SU-DHL-6 (cell line): ENCODE measurements at regions not wholly inside any gene's neighbourhood (a gene's known extent, or its start where the extent isn't known, plus 50 kb on each side); places are given as distances from the start of the nearest gene placed in this dataset.

Source experiments
- H2AFZ ChIP-seq: fragments of 200-600 bp; sonication (generic); 2 replicates; pipeline ENCODE4 v1.6.1; 2014; ENCODE audit warnings: low read depth, mild to moderate bottlenecking, moderate library complexity, mixed read lengths, antibody characterized with exemption, low read length; ENCODE audit not compliant: severe bottlenecking
- H3F3A ChIP-seq: fragments of 200-600 bp; shearing (Covaris generic); 2 replicates; pipeline ENCODE4 v1.6.0; 2016; ENCODE audit warnings: antibody characterized with exemption, mild to moderate bottlenecking; ENCODE audit not compliant: insufficient read depth
- H3K27ac ChIP-seq: fragments of 200-600 bp; sonication (generic); 2 replicates; pipeline ENCODE4 v1.5.1; 2016; ENCODE audit warnings: low read depth, mild to moderate bottlenecking, low read length, moderate library complexity, mixed read lengths
- H3K27me3 ChIP-seq: fragments of 200-600 bp; sonication (generic), shearing (Covaris generic); 2 replicates; pipeline ENCODE4 v1.6.0; 2014; ENCODE audit warnings: mild to moderate bottlenecking, low read length
- H3K36me3 ChIP-seq: fragments of 200-600 bp; sonication (generic); 2 replicates; pipeline ENCODE4 v1.6.1; 2014; ENCODE audit warnings: mild to moderate bottlenecking, low read length, mixed read lengths
- H3K4me2 ChIP-seq: fragments of 300-600, 200-600 bp; shearing (Covaris generic), sonication (generic); 2 replicates; pipeline ENCODE4 v1.6.0; 2014; ENCODE audit warnings: low read length, low read depth, mild to moderate bottlenecking; ENCODE audit not compliant: poor library complexity, severe bottlenecking
- H3K4me3 ChIP-seq: fragments of 200-600 bp; sonication (generic); 2 replicates; pipeline ENCODE4 v1.5.1; 2014; ENCODE audit warnings: antibody characterized with exemption, low read length, mild to moderate bottlenecking, mixed read lengths; ENCODE audit not compliant: insufficient read depth, poor library complexity, severe bottlenecking
- H3K79me2 ChIP-seq: fragments of 200-600 bp; sonication (generic); 2 replicates; pipeline ENCODE4 v1.6.1; 2014; ENCODE audit warnings: mild to moderate bottlenecking, low read length, moderate library complexity; ENCODE audit not compliant: insufficient read depth
- H3K9ac ChIP-seq: fragments of 200-600 bp; sonication (generic); 2 replicates; pipeline ENCODE4 v1.7.0; 2014; ENCODE audit warnings: mild to moderate bottlenecking, low read length
- H3K9me2 ChIP-seq: fragments of 200-600 bp; sonication (generic); replicated peaks from 2 replicates; pipeline ENCODE4 v1.6.1; 2014; ENCODE audit warnings: low read length; ENCODE audit not compliant: insufficient read depth
- H3K9me3 ChIP-seq: fragments of 200-600 bp; sonication (generic); 2 replicates; pipeline ENCODE4 v1.6.1; 2014; ENCODE audit warnings: low read length, mixed read lengths; ENCODE audit not compliant: insufficient read depth
- H4K20me1 ChIP-seq: fragments of 200-600 bp; sonication (generic); 2 replicates; pipeline ENCODE4 v1.6.1; 2014; ENCODE audit warnings: low read depth, mild to moderate bottlenecking, antibody characterized with exemption, low read length, moderate library complexity, mixed read lengths
- CTCF ChIP-seq: fragments of 200-600 bp; sonication (generic); IDR thresholded peaks from one replicate; pipeline ENCODE4 v1.5.1; 2017; ENCODE audit warnings: antibody characterized with exemption, mild to moderate bottlenecking, low read length, moderate library complexity; ENCODE audit not compliant: insufficient read depth, poor library complexity, severe bottlenecking
- EZH2phosphoT487 ChIP-seq: fragments of 200-600 bp; sonication (generic), shearing (Covaris generic); conservative IDR thresholded peaks from 2 replicates; pipeline ENCODE4 v1.6.1; 2018; ENCODE audit warnings: mild to moderate bottlenecking, antibody characterized with exemption, low read length, moderate library complexity, mixed read lengths

GRCh38 chr7:67781841-67782240 is 785.2 kb downstream of the TYW1 start:
- no peaks in the 10 kb centered on the region for H3K36me3 ChIP-seq
- H4K20me1 ChIP-seq, result no peaks in the 10 kb centered on the region
- H3K27me3 ChIP-seq, result no peaks in the 10 kb centered on the region
- no peak overlapping the region for H3K9ac ChIP-seq
- no peak overlapping the region for H3K4me2 ChIP-seq
- H3K4me3 ChIP-seq, result no peak overlapping the region
- H2AFZ ChIP-seq, result no peak overlapping the region
- H3K9me2 ChIP-seq, result no peaks in the 10 kb centered on the region
- no peak for TF ChIP-seq EZH2phosphoT487
- no peaks in the 10 kb centered on the region for H3K9me3 ChIP-seq
- no peak overlapping the region for H3K27ac ChIP-seq
- H3F3A ChIP-seq, result no peaks in the 10 kb centered on the region
- H3K79me2 ChIP-seq, result no peaks in the 10 kb centered on the region

GRCh38 chr7:67786021-67786420 is 789.4 kb downstream of the TYW1 start:
- no peaks in the 10 kb centered on the region for H3K36me3 ChIP-seq

DNA sequence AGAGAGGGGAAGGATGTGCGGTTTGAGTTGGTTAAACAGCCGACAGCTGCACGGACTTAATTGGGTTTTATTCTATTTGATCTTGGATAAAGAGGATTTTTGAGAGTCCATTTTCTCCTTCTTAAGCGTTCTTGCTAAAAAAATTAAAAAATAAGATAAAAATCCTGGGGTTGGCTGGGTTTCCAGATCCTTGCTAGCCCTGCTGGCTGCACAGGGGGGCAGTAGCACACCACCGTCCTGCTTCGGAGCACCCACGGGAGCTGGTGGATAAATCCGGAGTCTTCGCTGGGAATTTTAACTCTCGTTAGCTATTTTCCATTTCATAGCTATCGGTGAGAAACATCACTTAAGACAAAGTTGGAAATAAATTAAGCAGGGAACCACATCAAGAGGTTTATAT is 792.0 kb downstream of the TYW1 start:
- no peaks in the 10 kb centered on the region for H3K36me3 ChIP-seq
- no peak overlapping the region for H3K9ac ChIP-seq
- no peaks in the 10 kb centered on the region for H3F3A ChIP-seq
- H4K20me1 ChIP-seq, result no peaks in the 10 kb centered on the region
- no peak overlapping the region for H2AFZ ChIP-seq
- H3K4me3 ChIP-seq, result no peak overlapping the region
- H3K79me2 ChIP-seq, result no peaks in the 10 kb centered on the region
- no peak for TF ChIP-seq CTCF
- no peak for TF ChIP-seq EZH2phosphoT487
- H3K27ac ChIP-seq, result no peak overlapping the region
- no peaks in the 10 kb centered on the region for H3K9me2 ChIP-seq
- no peaks in the 10 kb centered on the region for H3K27me3 ChIP-seq
- H3K4me2 ChIP-seq, result no peak overlapping the region
- no peaks in the 10 kb centered on the region for H3K9me3 ChIP-seq

More at GRCh38 chr7:67786021-67786420, 789.4 kb downstream of the TYW1 start:
- no peaks in the 10 kb centered on the region for H3K9me3 ChIP-seq
- no peaks in the 10 kb centered on the region for H4K20me1 ChIP-seq
- H3K27ac ChIP-seq, result no peak overlapping the region
- TF ChIP-seq CTCF (no peak), EZH2phosphoT487 (no peak)
- H2AFZ ChIP-seq, result no peak overlapping the region
- no peak overlapping the region for H3K4me3 ChIP-seq
- no peak overlapping the region for H3K9ac ChIP-seq
- H3K4me2 ChIP-seq, result no peak overlapping the region
- no peaks in the 10 kb centered on the region for H3F3A ChIP-seq
- no peaks in the 10 kb centered on the region for H3K79me2 ChIP-seq
- no peaks in the 10 kb centered on the region for H3K27me3 ChIP-seq
- no peaks in the 10 kb centered on the region for H3K9me2 ChIP-seq

- TF ChIP-seq CTCF (no peak), EZH2phosphoT487 (no peak)
These were observed 795.3 kb downstream of the TYW1 start for GRCh38 chr7:67791918-67792317.

More at GRCh38 chr7:67791918-67792317, 795.3 kb downstream of the TYW1 start:
- Histone ChIP-seq H3K9me2 (no peaks in the 10 kb centered on the region), H3K27me3 (no peaks in the 10 kb centered on the region), H3K9me3 (no peaks in the 10 kb centered on the region), H3K27ac (no peak overlapping the region), H3K4me2 (no peak overlapping the region), H3K9ac (no peak overlapping the region), H3K4me3 (no peak overlapping the region), H3K79me2 (no peaks in the 10 kb centered on the region), H2AFZ (no peak overlapping the region), H3F3A (no peaks in the 10 kb centered on the region), H3K36me3 (no peaks in the 10 kb centered on the region), H4K20me1 (no peaks in the 10 kb centered on the region)
